KMS-11 (cell line): ENCODE measurements at regions not wholly inside any gene's neighbourhood (a gene's known extent, or its start where the extent isn't known, plus 50 kb on each side); places are given as distances from the start of the nearest gene placed in this dataset.

Experiments
- H2AFZ ChIP-seq: fragments of 200-600 bp; sonication (generic); 2 replicates; pipeline ENCODE4 v1.6.1; 2016; ENCODE audit warnings: antibody characterized with exemption, mixed run types, low read depth
- H3K27ac ChIP-seq: fragments of 200-600 bp; sonication (generic); 2 replicates; pipeline ENCODE4 v1.6.1; 2016; ENCODE audit warnings: mild to moderate bottlenecking, mixed run types
- H3K27me3 ChIP-seq: fragments of 200-600 bp; sonication (generic); 2 replicates; pipeline ENCODE4 v1.6.1; 2017; ENCODE audit warnings: mild to moderate bottlenecking, low read depth, mixed run types, moderate library complexity; ENCODE audit not compliant: insufficient read depth
- H3K36me3 ChIP-seq: fragments of 200-600 bp; sonication (generic); 2 replicates; pipeline ENCODE4 v1.6.1; 2017; ENCODE audit warnings: mild to moderate bottlenecking, mixed run types; ENCODE audit not compliant: insufficient read depth
- H3K4me1 ChIP-seq: fragments of 200-600 bp; sonication (generic); 2 replicates; pipeline ENCODE4 v1.6.1; 2016; ENCODE audit warnings: mild to moderate bottlenecking, low read depth, mixed run types; ENCODE audit not compliant: poor library complexity, severe bottlenecking
- H3K4me2 ChIP-seq: fragments of 200-600 bp; sonication (generic); 2 replicates; pipeline ENCODE4 v1.7.0; 2016; ENCODE audit warnings: mild to moderate bottlenecking, mixed run types
- H3K4me3 ChIP-seq: fragments of 200-600 bp; sonication (generic); IDR thresholded peaks from 2 replicates; pipeline ENCODE4 v1.6.1; 2017; ENCODE audit warnings: low read depth, low read length, mixed read lengths; ENCODE audit not compliant: insufficient read depth
- H3K79me2 ChIP-seq: fragments of 200-600 bp; sonication (generic); 2 replicates; pipeline ENCODE4 v1.6.1; 2016; ENCODE audit warnings: low read depth, mixed run types; ENCODE audit not compliant: insufficient read depth
- H3K9ac ChIP-seq: fragments of 200-600 bp; sonication (generic); 2 replicates; pipeline ENCODE4 v1.6.1; 2016; ENCODE audit warnings: mild to moderate bottlenecking, mixed run types
- H4K20me1 ChIP-seq: fragments of 200-600 bp; sonication (generic); 2 replicates; pipeline ENCODE4 v1.6.1; 2016; ENCODE audit warnings: mild to moderate bottlenecking, mixed run types; ENCODE audit not compliant: insufficient read depth
- TF ChIP-seq, protein P1 (sequence below): fragments of 200-600 bp; sonication (generic); conservative IDR thresholded peaks from 2 replicates; pipeline ENCODE4 v1.6.1; 2017; ENCODE audit warnings: low read depth, mild to moderate bottlenecking, antibody characterized with exemption, low read length, moderate library complexity, mixed read lengths

GRCh38 chr1:82197606-82198005 is 396.9 kb downstream of the ADGRL2 start:
- Histone ChIP-seq H3K27ac (no peak overlapping the region), H3K79me2 (no peaks in the 10 kb centered on the region), H3K4me3 (no peak overlapping the region), H3K4me1 (no peaks in the 10 kb centered on the region), H3K9ac (no peak overlapping the region), H2AFZ (no peak overlapping the region), H3K36me3 (no peaks in the 10 kb centered on the region), H3K4me2 (no peak overlapping the region), H4K20me1 (no peaks in the 10 kb centered on the region), H3K27me3 (no peaks in the 10 kb centered on the region)
- TF ChIP-seq, protein P1, sequence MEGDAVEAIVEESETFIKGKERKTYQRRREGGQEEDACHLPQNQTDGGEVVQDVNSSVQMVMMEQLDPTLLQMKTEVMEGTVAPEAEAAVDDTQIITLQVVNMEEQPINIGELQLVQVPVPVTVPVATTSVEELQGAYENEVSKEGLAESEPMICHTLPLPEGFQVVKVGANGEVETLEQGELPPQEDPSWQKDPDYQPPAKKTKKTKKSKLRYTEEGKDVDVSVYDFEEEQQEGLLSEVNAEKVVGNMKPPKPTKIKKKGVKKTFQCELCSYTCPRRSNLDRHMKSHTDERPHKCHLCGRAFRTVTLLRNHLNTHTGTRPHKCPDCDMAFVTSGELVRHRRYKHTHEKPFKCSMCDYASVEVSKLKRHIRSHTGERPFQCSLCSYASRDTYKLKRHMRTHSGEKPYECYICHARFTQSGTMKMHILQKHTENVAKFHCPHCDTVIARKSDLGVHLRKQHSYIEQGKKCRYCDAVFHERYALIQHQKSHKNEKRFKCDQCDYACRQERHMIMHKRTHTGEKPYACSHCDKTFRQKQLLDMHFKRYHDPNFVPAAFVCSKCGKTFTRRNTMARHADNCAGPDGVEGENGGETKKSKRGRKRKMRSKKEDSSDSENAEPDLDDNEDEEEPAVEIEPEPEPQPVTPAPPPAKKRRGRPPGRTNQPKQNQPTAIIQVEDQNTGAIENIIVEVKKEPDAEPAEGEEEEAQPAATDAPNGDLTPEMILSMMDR, result no peak

GRCh38 chr1:82195245-82195644 is 394.5 kb downstream of the ADGRL2 start:
- Histone ChIP-seq H3K4me2 (no peak overlapping the region), H3K4me3 (no peak overlapping the region)
- TF ChIP-seq, protein P1, result no peak

GRCh38 chr1:82185084-82185483 is 384.4 kb downstream of the ADGRL2 start:
- no peak overlapping the region for H3K4me2 ChIP-seq
- H3K4me3 ChIP-seq, result no peak overlapping the region
- H3K27ac ChIP-seq, result no peak overlapping the region
- no peaks in the 10 kb centered on the region for H3K36me3 ChIP-seq
- no peaks in the 10 kb centered on the region for H4K20me1 ChIP-seq
- no peak overlapping the region for H2AFZ ChIP-seq
- TF ChIP-seq, protein P1, result no peak
- no peaks in the 10 kb centered on the region for H3K27me3 ChIP-seq
- H3K4me1 ChIP-seq, result no peaks in the 10 kb centered on the region
- no peak overlapping the region for H3K9ac ChIP-seq
- H3K79me2 ChIP-seq, result no peaks in the 10 kb centered on the region

More at GRCh38 chr1:82195245-82195644, 394.5 kb downstream of the ADGRL2 start:
- H3K36me3 ChIP-seq, result no peaks in the 10 kb centered on the region
- H3K79me2 ChIP-seq, result no peaks in the 10 kb centered on the region
- no peak overlapping the region for H3K27ac ChIP-seq
- H2AFZ ChIP-seq, result no peak overlapping the region
- no peak overlapping the region for H3K9ac ChIP-seq
- no peaks in the 10 kb centered on the region for H3K27me3 ChIP-seq
- H3K4me1 ChIP-seq, result no peaks in the 10 kb centered on the region
- no peaks in the 10 kb centered on the region for H4K20me1 ChIP-seq

GRCh38 chr1:82181846-82182245 is 381.1 kb downstream of the ADGRL2 start:
- Histone ChIP-seq H3K27ac (no peak overlapping the region), H3K79me2 (no peaks in the 10 kb centered on the region), H3K9ac (no peak overlapping the region), H4K20me1 (no peaks in the 10 kb centered on the region), H3K4me1 (no peaks in the 10 kb centered on the region), H2AFZ (no peak overlapping the region), H3K4me3 (no peak overlapping the region), H3K36me3 (no peaks in the 10 kb centered on the region), H3K4me2 (no peak overlapping the region), H3K27me3 (no peaks in the 10 kb centered on the region)
- TF ChIP-seq, protein P1, result no peak
